Fibroblast of skin of left biceps (primary cell): ENCODE measurements at regions not wholly inside any gene's neighbourhood (a gene's known extent, or its start where the extent isn't known, plus 50 kb on each side); places are given as distances from the start of the nearest gene placed in this dataset.
"Not testable (repeated sequence)": the region's sequence is repeated elsewhere in the genome, so short reads cannot be mapped to it uniquely, and the experiment has no call there.

ENCODE experiments used
- DNase-seq, 2 experiments: peaks; one replicate each; pipeline ENCODE4 v3.0.0-alpha.2; 2013; ENCODE audit warnings: low read depth in 2 of 2

GRCh38 chr10:85448716-85449115 lies 917.9 kb downstream of the GRID1 start:
- DNase-seq, result no peak

- DNase-seq, result no peak
These were observed 912.2 kb downstream of the GRID1 start for GRCh38 chr10:85454386-85454785.

GRCh38 chr10:85457191-85457590 lies 909.4 kb downstream of the GRID1 start:
- DNase-seq, result no peak

- DNase-seq, result no peak
These were observed 908.3 kb downstream of the GRID1 start for GRCh38 chr10:85458324-85458723.

- no peak for DNase-seq
These were observed 906.7 kb downstream of the GRID1 start for GRCh38 chr10:85459906-85460305.

GRCh38 chr10:85464336-85464735 lies 902.3 kb downstream of the GRID1 start:
- DNase-seq, result no peak

GRCh38 chr10:85477979-85478378 lies 888.6 kb downstream of the GRID1 start:
- no peak for DNase-seq

- no peak for DNase-seq
These were observed 876.2 kb downstream of the GRID1 start for GRCh38 chr10:85490431-85490830.

- no peak for DNase-seq
These were observed 874.9 kb downstream of the GRID1 start for GRCh38 chr10:85491652-85492051.

- DNase-seq, result no peak
These were observed 873.9 kb downstream of the GRID1 start for GRCh38 chr10:85492684-85493083.

- no peak for DNase-seq
These were observed 872.9 kb downstream of the GRID1 start for GRCh38 chr10:85493703-85494102.

- not testable (repeated sequence) for DNase-seq
These were observed 862.0 kb downstream of the GRID1 start for GRCh38 chr10:85504641-85505040.

- no peak for DNase-seq
These were observed 858.4 kb downstream of the GRID1 start for GRCh38 chr10:85508159-85508558.

- no peak for DNase-seq
These were observed 855.9 kb downstream of the GRID1 start for GRCh38 chr10:85510682-85511081.

GRCh38 chr10:85513436-85513835 lies 853.2 kb downstream of the GRID1 start:
- no peak for DNase-seq

- no peak for DNase-seq
These were observed 851.3 kb downstream of the GRID1 start for GRCh38 chr10:85515316-85515715.

- no peak for DNase-seq
These were observed 842.5 kb downstream of the GRID1 start for GRCh38 chr10:85524001-85524666.

- no peak for DNase-seq
These were observed 838.8 kb downstream of the GRID1 start for GRCh38 chr10:85527616-85528317.

GRCh38 chr10:85528318-85528652 lies 838.3 kb downstream of the GRID1 start:
- DNase-seq, result no peak

GRCh38 chr10:85531706-85532105 lies 834.9 kb downstream of the GRID1 start:
- no peak for DNase-seq

- no peak for DNase-seq
These were observed 833.8 kb downstream of the GRID1 start for GRCh38 chr10:85532773-85533172.

- no peak for DNase-seq
These were observed 830.7 kb downstream of the GRID1 start for GRCh38 chr10:85535926-85536325.

GRCh38 chr10:85537561-85537960 lies 829.0 kb downstream of the GRID1 start:
- no peak for DNase-seq

GRCh38 chr10:85538601-85539000 lies 828.0 kb downstream of the GRID1 start:
- no peak for DNase-seq
